ENCODE measurements at regions not wholly inside any gene's neighbourhood (a gene's known extent, or its start where the extent isn't known, plus 50 kb on each side); places are given as distances from the start of the nearest gene placed in this dataset.

- Histone ChIP-seq H3K9ac (no peak overlapping the region), H3K4me2 (no peak overlapping the region), H3K9me3 (no peaks in the 10 kb centered on the region), H3K27ac (ENCODE audit: low read depth in 2 of 2, low read length in 1 of 2) (no peak overlapping the region), H2AFZ (ENCODE audit: low read depth) (no peak overlapping the region), H3K4me1 (ENCODE audit: control insufficient read depth in 1 of 2, insufficient read depth in 2 of 2, low read depth in 1 of 2, low read length in 1 of 2) (no peaks in the 10 kb centered on the region), H4K20me1 (ENCODE audit: insufficient read depth) (no peaks in the 10 kb centered on the region), H3K27me3 (ENCODE audit: insufficient read depth) (no peaks in the 10 kb centered on the region), H3F3A (replicated peaks; ENCODE audit: insufficient read depth) (no peaks in the 10 kb centered on the region), H3K79me2 (ENCODE audit: insufficient read depth) (no peaks in the 10 kb centered on the region), H3K4me3 (ENCODE audit: low read depth in 2 of 2, low read length in 1 of 2) (no peak overlapping the region), H3K9me2 (no peaks in the 10 kb centered on the region), H3K36me3 (replicated peaks in 1 of 2; ENCODE audit: control insufficient read depth in 1 of 2, insufficient read depth in 2 of 2, low read length in 1 of 2) (no peaks in the 10 kb centered on the region)
- CTCF ChIA-PET, result interaction anchor here (0.9 kb wide), 1 partner anchor 543 kb away, joined by 3 read pairs; no protein-coding TSS in a partner anchor
- no peak for DNase-seq
- 16% methylated on average over 2 of the region's 2 CpGs for WGBS (ENCODE audit: low lambda C conversion rate)
- TF ChIP-seq TEAD4 (IDR thresholded peaks at IDR 0.05; ENCODE audit: borderline replicate concordance, insufficient read depth), result no peak
- TF ChIP-seq YY1 (IDR thresholded peaks at IDR 0.05; ENCODE audit: low read depth), result no peak
- TF ChIP-seq TCF12 (IDR thresholded peaks at IDR 0.05), result no peak
- no peak for TF ChIP-seq RCOR1 (IDR thresholded peaks at IDR 0.05; ENCODE audit: low read length)
- no peak for TF ChIP-seq IRF3 (IDR thresholded peaks at IDR 0.05; ENCODE audit: low read depth, low read length)
- TF ChIP-seq TAF1 (IDR thresholded peaks at IDR 0.05; ENCODE audit: borderline replicate concordance, low read depth, low read length), result no peak
- TF ChIP-seq GABPA (IDR thresholded peaks at IDR 0.05; ENCODE audit: low read depth), result no peak
- no peak for TF ChIP-seq CTCF (IDR thresholded peaks at IDR 0.05)
- TF ChIP-seq NFIC (IDR thresholded peaks at IDR 0.05; ENCODE audit: borderline replicate concordance), result no peak
- TF ChIP-seq, protein P1, sequence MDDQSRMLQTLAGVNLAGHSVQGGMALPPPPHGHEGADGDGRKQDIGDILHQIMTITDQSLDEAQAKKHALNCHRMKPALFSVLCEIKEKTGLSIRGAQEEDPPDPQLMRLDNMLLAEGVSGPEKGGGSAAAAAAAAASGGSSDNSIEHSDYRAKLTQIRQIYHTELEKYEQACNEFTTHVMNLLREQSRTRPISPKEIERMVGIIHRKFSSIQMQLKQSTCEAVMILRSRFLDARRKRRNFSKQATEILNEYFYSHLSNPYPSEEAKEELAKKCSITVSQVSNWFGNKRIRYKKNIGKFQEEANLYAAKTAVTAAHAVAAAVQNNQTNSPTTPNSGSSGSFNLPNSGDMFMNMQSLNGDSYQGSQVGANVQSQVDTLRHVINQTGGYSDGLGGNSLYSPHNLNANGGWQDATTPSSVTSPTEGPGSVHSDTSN (IDR thresholded peaks at IDR 0.05), result no peak
- POLR2A ChIA-PET, result no interaction called here
These were observed 372.6 kb upstream of the LRRC7 start for GRCh38 chr1:69195136-69195535.

GRCh38 chr1:69196071-69196470, 371.7 kb upstream of the LRRC7 start:
- Histone ChIP-seq H3K4me1 (ENCODE audit: control insufficient read depth in 1 of 2, insufficient read depth in 2 of 2, low read depth in 1 of 2, low read length in 1 of 2) (no peaks in the 10 kb centered on the region), H3K9me2 (no peaks in the 10 kb centered on the region), H3K27me3 (ENCODE audit: insufficient read depth) (no peaks in the 10 kb centered on the region), H3K36me3 (replicated peaks in 1 of 2; ENCODE audit: control insufficient read depth in 1 of 2, insufficient read depth in 2 of 2, low read length in 1 of 2) (no peaks in the 10 kb centered on the region), H3K4me3 (ENCODE audit: low read depth in 2 of 2, low read length in 1 of 2) (no peak overlapping the region), H2AFZ (ENCODE audit: low read depth) (no peak overlapping the region), H3F3A (replicated peaks; ENCODE audit: insufficient read depth) (no peaks in the 10 kb centered on the region), H3K9me3 (no peaks in the 10 kb centered on the region), H3K4me2 (no peak overlapping the region), H4K20me1 (ENCODE audit: insufficient read depth) (no peaks in the 10 kb centered on the region), H3K79me2 (ENCODE audit: insufficient read depth) (no peaks in the 10 kb centered on the region), H3K27ac (ENCODE audit: low read depth in 2 of 2, low read length in 1 of 2) (no peak overlapping the region), H3K9ac (no peak overlapping the region)
- 12% methylated on average over 3 of the region's 3 CpGs for WGBS (ENCODE audit: low lambda C conversion rate)
- TF ChIP-seq NFIC (IDR thresholded peaks at IDR 0.05; ENCODE audit: borderline replicate concordance), result no peak
- TF ChIP-seq YY1 (IDR thresholded peaks at IDR 0.05; ENCODE audit: low read depth), result no peak
- TF ChIP-seq TEAD4 (IDR thresholded peaks at IDR 0.05; ENCODE audit: borderline replicate concordance, insufficient read depth), result no peak
- ChIA-PET CTCF (interaction anchor here (0.9 kb wide), 1 partner anchor 542 kb away, joined by 3 read pairs; no protein-coding TSS in a partner anchor), POLR2A (no interaction called here)
- no peak for DNase-seq

Measured in SK-N-SH (cell line).